Raji (cell line): ENCODE measurements at regions not wholly inside any gene's neighbourhood (a gene's known extent, or its start where the extent isn't known, plus 50 kb on each side); places are given as distances from the start of the nearest gene placed in this dataset.

Source experiments
- POLR2A ChIP-seq: IDR thresholded peaks from 2 replicates; pipeline ENCODE4 v1.6.1; 2011; ENCODE audit warnings: low read depth, low read length, control low read depth; ENCODE audit not compliant: insufficient read depth

- TF ChIP-seq POLR2A, result no peak
Observed at GRCh38 chr17:79147746-79148506, 73.3 kb downstream of the ENGASE start.

GRCh38 chr17:79146562-79146961 lies 71.9 kb downstream of the ENGASE start:
- TF ChIP-seq POLR2A, result no peak

DNA sequence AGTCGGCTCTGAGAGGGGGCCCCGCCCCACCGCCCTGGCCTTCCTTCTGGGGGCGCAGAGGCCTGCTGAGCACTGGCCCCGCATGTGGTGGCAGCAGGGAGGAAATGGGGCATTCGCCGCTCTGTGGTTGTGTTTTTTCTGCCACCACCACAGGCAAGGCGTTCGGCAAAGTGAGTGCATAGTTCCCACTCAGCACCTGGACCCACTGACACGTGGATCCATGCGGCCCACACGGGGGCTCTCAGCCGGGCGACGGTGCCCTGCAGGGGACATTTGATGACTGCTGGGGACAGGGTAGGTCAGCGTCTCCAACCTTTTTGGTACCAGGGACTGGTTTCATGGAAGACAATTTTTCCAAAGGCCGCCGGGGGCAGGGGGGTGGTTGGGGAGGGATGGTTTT lies 70.9 kb downstream of the ENGASE start:
- TF ChIP-seq POLR2A, result no peak

DNA sequence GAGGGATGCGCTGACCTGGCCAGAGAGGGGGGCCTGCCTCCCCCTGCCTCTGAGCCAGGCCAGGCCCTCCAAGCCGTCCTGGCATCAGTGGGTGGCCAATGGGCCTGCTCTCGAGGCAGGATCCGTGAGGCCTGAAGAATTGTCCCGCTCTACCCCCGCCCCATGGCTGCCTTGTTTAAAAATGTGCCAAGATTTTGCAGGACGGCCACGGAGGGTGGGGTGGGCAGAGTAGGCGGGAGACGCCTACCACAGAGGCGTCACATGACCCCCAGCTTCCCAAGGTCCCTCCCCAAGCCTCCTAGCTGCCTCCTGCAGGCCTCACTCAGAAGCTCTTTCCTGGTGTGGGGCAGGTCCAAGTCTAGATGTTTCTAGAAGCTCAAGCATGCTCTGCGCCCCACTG lies 69.5 kb downstream of the ENGASE start:
- no peak for TF ChIP-seq POLR2A

GRCh38 chr17:79142375-79142774 lies 67.8 kb downstream of the ENGASE start:
- TF ChIP-seq POLR2A, result no peak

DNA sequence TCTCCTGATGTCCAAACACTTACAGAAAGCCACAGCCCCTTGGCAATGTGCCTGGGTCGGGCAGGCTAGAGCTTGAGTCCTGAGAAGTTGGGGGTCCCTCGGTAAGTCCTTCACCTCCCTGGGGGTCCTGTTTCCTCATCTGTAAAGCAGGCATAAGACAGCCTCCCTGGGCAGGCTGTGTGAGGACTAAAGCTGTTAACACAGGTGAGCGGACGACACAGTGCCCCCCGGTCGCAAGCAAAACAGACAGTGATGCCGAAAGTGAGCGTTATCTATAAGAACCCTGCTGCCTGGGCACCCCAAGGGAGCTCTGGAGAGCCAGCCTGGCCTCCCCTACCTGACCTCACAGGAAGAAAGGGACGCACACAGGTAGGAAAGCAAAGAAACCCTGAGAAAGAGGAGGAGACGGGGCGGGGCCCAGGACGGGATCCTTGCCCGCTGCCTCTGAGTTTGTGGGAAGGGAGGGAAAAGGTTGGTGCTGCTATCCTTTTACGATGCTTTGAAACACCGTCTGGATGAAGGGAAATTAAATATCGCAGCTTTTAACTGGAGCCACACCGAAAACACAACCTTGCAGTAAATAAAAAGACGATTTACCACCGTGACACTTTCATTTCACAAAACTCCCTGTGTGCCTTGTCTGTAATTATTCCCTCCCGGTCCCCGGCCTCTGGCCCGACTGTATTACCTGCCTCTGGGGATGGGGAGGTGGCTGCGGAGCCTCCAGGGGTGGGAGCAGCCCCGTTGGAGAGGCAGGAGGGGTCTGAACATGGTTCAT lies 67.1 kb downstream of the ENGASE start:
- no peak for TF ChIP-seq POLR2A

- no peak for TF ChIP-seq POLR2A
Observed at GRCh38 chr17:79138826-79139225, 64.2 kb downstream of the ENGASE start.

DNA sequence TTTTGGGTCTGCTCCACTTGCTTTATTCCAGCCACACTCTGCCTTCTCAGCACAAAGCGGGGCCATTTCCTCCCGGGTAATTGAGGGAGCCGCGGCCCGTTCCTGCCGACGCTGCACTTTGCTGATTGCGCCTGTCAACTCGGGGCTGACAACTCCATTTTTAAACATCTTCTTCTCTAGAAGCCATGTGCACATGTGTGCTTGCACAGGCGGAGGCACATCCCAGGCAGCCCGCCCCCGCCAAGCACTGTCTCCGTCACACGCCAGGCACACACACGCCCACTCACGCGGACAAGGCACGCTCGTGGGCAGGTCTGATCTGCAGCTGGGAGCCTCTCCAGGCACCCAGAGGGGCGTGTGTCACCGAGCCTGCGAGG lies 63.2 kb downstream of the ENGASE start:
- no peak for TF ChIP-seq POLR2A

DNA sequence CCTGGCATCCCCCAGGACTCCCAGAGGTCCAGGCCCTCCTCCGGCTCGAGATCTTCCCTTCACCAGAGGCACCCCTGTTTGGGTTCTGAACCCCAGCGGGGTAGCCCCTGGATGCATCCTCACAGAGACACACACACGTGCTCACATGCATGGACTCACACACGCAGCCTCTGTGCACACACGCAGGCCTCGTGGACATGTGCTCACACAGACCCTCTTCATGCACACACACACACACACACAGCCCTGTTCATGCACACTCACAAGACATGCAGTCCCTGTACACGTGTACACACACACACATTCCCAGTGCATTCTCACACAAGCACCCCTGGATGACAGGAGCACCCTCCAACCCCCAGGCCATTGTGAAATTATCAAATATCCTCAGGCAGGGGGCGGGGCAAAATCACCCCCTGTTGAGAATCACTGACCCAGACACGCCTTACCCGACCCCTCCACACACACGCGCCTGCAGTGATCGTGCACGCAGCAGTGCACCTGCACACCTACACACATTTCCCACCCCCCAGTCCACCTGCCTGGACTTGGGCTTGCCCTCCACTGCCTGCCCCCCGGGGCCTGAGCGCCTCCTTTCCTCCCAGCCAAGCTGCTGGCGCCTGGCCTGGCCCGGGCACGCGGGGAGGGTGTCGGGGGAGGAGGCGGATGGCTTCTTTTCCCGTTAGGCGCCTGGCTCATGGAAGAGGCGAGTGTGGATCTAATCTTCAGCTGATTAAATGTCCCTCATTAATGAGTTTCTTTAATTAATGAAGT lies 62.6 kb downstream of the ENGASE start:
- TF ChIP-seq POLR2A, result no peak

- no peak for TF ChIP-seq POLR2A
Observed at GRCh38 chr17:79136596-79136995, 62.0 kb downstream of the ENGASE start.
